COR-L47 (cell line): ENCODE measurements at regions not wholly inside any gene's neighbourhood (a gene's known extent, or its start where the extent isn't known, plus 50 kb on each side); places are given as distances from the start of the nearest gene placed in this dataset.
A peak's percentile ranks its signal among the peaks of the same experiment; 100 is the strongest.

ENCODE experiments used
- DNase-seq: peaks from one replicate; lab custom pipeline; 2025; lab: John Stamatoyannopoulos, UW

DNA sequence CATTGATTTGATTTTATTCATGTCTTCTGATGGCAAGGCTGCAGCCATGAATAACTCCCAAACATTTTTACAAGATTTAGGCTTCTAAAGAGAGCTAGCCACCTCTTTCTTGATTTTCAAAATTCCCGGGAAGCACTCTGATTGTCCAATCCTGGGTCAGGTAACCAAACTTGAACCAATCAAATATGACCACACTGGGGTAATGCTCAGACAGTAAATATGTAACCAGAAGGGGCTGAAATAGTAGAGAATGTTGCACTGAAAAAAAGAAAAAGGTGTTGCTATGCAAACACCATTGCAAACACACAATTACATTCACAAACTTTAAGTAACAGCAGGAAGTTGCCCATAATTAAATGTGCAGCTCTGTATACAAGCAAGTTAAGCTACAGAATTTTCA lies 112.9 kb upstream of the IQCM start:
- DNase-seq, result no peak

DNA sequence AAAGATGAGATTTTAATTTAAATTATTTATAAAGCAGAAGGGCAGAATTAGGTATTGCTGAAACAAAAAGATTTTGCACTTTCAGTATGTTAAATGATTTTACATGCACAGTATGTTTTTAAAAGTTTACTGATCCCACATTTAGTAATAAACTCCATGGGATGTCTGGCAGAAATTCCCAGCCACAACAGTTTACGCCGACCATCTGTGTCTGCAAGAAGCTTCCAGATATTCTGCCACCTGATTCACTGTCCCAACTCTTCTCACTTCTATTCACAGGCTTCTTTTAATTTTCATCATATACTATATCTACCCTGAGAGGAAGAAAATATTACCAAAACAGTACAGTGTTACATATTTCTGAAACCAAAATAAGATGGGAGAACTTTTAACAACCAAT lies 115.8 kb upstream of the IQCM start:
- no peak for DNase-seq

DNA sequence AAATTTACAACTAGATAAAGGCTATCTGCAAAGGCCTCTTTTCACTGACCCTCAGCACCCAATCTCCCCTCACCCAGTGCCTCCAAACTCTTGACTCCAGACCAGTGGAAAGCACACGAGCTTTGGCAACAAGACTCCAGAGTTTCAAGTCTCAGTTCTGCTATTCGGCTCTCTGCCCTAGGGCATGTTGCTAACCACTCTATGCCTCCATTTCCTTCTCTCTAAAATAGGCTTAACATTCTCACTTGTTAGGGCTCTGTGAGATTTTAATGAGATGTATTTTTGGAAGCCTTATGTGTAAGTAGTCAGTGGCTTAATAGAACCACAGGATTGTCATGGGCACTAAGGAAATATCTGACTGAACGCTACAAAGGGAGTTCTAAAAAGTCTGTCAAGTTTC lies 116.5 kb upstream of the IQCM start:
- DNase-seq, result no peak

DNA sequence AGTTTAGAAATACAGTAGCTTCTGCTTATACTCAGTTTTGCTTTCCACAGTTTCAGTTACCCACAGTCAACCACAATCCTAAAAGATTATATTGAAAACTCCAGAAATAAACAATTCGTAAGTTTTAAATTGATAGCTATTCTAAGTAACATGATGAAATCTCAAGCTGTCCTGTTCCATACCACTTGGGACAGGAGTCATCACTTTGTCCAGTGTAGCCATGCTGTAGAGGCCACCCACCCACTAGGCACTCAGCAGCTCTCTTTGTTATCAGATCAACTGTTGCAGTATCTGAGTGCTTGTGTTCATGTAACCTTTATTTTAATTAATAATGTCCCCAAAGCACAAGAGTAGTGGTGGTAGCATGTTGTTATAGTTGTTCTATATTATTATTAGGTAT lies 117.5 kb upstream of the IQCM start:
- no peak for DNase-seq

DNA sequence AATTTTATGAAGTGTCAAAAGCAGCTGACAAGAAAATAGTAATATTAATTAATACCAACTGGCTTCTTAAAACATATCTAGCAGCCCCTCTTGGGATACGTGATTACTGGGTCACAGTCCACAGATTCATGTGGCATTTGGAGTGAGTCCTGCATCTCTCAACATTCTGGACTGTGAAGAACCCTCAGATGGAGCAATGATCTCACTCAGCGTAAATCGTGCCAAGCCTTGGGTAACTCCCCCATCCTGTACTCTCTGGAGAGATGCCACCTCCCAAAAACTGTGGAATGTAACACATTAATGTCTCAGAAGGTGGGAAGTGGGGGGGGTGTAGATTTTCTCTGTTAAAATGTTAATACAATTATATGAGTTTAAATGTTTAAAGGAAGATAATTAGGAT lies 118.2 kb upstream of the IQCM start:
- DNase-seq, result no peak

DNA sequence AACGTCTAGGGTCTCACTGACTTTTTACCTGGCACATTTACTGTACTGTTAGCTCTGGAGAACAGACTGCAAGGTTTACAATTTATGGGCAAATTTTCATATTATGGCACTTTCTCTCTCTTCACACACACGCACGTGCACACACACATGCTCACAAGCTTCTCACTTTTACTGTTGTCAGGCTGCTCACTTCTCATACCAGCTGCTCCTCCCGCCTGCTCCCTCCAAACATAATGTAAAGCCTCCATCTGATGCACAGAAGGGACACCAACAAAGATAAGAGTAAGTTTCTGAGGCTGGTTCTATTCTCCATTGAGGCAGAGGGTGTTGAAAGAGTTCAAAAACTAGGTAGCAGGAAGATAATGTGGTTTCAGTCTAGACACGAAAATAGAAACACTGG lies 128.9 kb upstream of the DCLK2 start:
- no peak for DNase-seq

DNA sequence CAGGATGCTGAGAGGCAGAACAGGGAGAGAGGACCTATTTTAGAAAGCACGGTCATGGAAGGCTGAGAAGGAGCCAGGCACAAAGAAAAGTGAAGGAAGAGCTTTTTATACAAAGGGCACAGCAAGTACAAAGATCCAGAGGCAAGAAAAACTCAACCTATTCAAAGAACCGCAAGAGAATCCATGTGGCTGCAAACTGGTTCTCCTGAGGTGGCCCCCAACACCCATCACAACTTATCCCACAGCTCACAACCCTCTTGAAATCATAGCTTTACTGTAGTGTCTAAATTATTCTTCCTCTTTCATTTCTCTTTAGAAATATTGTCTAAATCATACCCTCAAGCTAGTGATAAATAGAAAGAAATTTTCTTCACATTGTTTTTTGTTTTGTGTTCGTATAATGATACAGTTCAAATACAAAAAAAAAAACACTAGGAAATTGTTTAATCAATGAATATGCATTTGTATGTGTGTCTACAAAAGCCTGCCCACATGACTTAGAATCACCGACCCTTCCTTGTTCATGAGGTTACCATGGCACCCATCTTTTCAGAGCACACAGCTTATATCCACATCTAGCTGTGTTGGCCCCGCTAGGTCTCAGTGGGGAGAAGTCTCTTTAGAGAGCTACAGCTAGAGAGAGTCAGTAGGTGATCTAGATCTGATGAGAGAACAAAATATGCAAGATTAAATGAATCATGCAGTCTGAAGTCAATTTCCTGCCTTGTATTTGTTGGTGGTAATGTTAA lies 126.9 kb upstream of the DCLK2 start:
- peak; percentile 61 for DNase-seq

DNA sequence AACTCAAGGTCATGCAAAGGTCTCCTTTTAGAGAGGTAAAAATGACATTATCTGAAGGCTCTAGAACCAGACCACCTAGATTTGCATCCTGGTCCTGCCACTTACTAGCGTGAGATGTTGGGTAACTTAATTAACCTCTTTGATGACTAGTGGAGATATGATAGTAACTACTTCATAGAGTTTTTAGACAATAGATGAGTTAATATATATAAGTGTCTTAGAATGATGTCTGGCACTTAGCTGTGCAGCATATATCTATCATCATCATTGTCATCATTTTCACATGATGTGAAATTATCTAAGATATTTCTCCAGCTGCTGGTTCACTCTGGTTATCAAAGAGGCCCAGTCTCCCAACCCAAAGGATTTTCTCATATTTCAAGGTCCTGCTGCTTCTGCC lies 126.1 kb upstream of the DCLK2 start:
- DNase-seq, result no peak

DNA sequence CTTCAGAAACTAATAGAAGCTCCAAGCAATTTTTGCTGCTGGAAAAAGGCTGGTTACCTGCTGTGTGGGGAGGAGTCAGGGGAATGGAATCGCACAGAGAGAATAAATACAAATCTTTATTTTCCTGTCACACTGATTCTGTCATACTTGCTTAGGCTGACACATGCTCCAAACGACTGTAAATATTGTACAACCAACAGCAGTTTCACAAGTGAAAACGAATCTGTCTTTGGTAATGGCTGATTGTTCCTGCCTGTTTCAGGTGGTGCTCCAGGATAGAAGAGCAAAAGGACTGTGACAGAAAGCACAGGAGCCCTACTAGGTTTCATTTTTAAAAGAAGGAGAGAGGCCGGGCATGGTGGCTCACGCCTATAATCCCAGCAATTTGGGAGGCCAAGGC lies 125.5 kb upstream of the DCLK2 start:
- no peak for DNase-seq

DNA sequence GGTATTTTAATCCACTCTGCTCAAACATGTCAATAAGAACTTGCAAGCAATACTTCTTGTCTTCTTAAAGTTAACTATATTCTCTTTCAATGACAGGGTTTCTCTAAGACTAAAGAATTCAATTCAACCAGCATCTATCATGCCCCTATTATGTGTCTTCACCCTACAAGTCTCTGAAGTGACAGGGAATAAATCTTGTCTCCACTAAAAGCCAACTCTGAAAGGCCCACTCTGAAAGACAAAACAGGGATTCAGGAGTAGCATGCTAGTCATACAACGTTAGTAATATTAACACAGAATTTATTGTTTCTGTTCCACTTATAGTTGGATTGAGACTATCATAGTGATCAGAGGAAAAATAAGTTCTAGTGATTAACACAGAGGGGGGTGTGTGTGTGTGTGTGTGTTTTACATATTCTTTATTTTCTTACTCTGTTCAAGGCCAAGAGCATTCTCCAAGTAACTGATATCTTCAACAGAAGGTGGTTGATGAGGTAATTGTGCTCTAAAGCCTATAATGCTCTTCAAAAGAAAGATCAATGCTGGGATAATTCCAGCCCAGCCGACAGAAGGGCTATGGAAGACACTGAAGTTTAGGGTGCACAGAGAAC lies 122.4 kb upstream of the DCLK2 start:
- DNase-seq, result no peak

DNA sequence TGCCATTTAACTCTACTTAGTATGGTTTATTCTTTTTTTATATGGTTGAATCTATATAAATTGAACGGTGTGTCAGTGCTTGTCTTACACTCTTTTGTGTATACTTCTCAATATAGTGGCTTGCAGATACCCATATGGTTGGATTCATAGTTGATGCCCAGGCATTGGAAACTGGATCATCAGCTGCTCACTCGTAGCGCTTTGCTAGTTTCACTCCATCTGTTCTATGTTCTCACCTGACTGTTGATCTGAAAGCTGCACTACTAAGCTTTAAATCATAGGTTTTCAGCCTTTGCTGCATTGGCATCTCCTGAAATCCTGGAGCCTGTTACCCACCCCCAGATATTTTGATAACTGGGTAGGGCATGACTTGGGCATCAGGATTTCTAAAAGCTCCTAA lies 121.6 kb upstream of the DCLK2 start:
- DNase-seq, result no peak

DNA sequence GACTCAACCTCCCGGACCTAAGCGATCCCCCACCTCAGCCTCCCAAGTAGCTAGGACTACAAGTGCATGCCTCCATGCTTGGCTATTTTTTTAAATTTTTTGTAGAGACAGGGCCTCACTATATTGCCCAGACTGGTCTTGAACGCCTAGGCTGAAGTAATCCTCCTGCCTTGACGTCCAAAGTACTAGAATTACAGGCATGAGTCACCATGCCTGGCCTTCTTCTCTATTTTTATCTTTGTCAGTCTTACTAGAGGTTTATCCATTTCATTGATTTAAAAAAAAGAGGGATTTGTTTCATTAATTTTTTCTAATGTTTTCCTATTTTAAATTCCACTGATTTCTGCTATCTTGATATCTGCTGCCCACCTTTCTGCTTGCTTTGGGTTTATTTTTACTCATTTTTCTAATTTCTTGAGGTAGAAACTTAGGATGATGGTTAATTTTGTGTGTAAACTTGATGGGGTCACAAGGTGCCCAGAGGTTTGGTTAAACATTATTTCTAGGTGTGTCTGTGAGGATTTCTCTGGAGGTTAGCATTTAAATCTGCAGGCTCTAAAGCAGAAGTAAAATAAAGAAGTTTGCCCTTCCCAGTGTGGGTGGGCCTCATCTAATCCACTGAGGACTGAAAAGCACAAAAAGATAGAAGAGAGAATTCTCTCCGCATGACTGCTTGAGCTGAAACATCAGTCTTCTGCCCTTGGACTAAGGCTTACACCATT lies 116.2 kb upstream of the DCLK2 start:
- no peak for DNase-seq

DNA sequence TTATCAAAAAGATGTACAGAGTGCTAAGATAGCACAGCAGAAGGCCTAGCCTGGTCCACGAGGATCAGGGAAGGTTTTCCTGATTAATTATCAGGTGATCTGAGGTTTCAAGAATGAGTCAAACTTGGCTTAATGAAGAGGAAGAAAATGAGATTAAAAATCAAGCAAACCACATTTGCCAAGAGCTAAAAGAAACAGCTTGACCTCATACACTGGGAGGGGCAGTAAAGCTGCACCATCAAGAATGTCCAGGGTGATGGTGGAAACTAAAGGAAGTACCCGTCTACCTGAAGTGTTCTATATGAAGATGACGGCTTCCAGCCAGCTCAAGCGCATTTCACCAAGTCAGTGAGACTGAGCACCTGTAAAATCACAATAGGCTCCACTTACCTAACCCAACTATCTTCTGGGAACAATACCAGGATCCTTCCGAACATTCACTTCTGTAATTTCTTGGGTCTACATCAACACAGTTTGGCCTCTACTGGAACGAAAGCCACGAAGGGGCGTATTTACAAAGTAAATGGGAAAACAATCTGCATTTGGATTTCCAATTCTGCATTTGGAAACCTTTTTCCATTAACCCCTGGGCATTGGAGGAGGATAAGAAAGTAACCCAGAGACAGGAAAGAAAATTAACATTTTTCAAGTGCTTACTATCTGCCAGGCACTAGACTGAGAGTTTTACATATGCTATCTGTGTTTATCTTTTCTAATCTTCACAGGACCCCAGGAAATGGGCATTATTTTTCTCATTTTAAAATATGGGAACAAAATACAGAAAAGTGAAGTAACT lies 114.0 kb upstream of the DCLK2 start:
- no peak for DNase-seq

DNA sequence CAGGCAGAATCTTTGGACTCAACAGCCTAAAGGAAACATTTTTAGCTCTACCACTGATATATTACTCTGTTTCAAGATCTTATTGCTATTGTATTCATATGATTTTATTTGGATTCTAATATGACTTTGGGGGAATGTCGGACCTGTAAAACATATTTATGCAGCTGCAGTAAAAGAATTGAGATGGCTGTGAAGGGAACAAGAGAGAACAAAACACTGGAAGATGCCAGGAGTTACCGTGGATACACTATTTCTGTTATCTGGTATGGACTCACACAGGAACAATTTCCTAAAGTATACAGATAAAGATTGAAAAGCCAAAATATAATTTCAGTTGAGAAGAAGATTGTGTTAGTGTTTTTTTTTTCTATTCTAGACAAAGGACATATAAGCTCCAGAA lies 113.0 kb upstream of the DCLK2 start:
- DNase-seq, result no peak

DNA sequence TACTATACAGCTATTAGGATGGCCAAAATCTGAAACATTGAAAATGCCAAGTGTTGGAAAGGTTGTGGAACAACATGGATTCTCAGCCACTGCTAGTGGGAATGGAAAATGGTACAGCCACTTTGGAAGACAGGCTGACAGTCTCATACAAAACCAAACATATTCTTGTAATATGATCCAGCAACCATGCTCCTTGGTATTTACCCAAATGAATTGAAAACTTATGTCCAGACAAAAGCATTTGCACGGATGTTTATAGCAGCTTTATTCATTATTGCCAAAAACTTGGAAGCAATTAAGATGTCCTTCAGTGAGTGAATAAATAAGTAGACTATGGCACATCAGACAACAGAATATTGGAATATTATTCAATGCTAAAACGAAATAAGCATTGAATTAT lies 105.8 kb upstream of the DCLK2 start:
- DNase-seq, result no peak

DNA sequence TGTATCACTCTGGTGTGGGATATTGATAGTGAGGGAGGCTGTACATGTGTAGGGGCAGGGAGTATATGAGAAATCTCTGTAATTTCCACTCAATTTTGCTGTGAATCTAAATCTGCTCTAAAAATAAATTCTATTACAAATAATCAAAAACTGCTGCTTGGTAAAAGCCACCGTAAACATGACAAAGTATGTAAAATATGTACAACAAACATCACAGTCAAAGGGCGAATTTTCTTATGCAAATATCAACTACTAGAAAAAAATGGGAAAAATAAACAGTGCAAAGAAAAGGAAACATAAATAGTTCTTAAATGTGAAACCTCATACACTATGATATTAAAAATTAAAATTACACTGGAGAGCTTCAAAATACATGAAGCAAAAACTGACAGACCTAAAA lies 105.1 kb upstream of the DCLK2 start:
- DNase-seq, result no peak

DNA sequence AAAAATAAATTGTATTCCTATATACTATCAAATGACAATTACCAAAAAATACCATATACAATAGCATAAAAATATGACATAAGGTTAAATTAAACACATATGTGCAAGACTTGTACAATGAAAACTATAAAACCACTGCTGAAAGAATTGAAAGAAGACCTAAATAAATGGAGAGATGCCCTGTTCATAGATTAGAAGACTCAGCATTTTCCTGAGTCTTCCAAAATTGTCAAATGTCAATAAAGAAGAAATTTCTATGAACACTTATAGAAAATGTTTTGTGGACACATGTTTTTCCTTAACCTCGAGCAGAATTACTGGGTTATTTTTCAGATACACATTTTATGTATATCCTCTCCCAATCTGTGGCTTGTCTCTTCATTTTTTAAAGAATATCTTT lies 103.1 kb upstream of the DCLK2 start:
- no peak for DNase-seq

DNA sequence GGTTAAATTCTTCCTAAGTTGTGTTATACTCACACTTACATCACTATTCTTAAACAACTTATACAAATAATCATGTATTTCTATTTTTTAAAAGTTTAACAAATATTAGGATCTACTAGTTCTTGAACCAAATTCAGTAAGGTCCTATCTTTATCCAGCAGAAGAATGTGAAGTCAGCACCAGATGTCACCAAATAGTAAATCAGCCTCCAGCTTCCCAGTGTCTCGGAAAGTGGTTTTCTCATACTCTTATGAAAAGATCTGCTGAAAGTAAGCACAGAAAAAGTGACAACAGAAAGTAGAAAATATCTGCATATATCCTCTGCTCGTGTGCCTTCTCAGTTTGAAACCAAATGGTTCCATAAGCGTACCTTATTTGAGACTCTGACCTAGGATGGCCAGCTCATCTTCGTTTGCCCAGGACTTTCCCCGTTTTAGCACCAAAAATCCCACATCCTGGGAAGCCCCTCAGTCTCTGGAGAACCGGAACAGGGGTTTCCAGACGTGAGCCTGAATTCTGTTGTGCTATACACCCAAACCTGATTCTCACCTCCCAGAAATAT lies 98.0 kb upstream of the DCLK2 start:
- no peak for DNase-seq

DNA sequence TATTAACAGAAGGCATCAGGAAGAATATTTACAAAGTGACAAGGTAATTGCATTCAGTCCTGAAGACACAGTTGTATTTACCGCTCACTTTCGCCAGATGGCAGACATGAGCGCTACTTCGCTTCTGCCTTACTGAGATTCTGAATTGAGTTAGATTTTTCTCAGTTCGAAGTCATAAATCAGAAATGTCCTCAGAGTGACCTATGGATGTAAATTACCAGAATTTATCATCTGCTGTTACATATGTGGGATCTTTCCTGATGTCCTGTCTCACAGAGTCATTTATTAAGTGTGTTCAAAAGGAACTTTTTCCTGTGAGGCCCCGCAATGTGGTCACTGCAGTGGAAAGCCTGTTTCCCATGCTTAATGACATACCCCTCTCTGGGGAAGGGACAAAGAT lies 97.3 kb upstream of the DCLK2 start:
- DNase-seq, result peak; percentile 13

DNA sequence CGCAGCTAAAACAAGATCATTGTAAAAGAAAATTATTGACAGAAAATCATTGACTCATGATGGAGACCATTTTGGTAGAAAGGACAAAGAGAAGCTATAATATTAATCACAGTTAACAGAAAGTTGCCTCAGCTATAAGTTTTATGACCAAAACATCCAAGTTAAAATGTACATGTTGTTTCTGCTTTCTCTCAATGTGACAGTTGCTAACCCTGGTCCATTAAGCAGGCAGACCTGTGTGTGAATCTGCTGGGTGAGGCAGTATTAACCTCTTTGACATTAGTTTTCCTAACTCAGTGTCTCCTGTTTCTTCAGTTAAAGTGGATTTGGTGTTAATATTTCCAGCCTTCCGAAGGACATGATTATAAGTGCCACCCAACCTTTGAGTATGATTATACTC lies 94.8 kb upstream of the DCLK2 start:
- no peak for DNase-seq

DNA sequence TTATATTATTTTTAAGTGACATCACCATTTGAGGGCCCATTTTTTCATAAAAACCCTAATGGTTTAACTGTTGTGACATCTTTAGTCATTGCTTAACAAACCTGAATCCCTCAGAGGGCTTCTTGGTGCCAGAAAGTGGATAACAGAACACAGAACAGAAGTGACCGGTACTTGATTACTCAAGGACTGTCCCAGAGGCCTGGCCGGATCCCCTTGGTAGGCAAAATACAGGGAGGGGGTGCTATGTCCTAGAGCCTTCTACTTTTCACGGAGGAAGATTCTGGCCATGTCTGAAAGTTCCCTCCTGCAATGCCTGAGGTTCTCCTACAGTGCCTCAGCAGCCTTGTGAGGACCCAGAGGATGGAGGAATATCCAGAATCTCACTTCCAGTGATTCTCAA lies 94.3 kb upstream of the DCLK2 start:
- no peak for DNase-seq

DNA sequence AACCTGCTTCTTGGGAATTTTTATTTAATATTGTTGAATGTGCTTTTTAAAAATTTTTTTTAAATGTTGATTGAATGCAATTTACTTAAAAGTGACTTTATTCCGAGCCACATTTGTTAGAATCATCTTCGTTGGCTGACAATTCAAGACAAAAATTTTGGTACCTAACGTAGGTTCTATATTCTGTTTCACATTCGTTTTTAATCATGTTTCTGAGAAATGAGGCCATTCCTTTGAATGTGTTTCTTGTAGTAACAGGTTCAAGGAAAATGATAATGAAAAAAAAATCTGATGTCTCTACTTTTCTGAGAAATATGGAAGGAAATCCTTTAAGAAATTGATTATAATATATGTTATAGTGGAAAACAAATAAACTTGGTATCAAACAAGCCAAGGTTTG lies 92.3 kb upstream of the DCLK2 start:
- no peak for DNase-seq
